PFSK-1 (cell line): ENCODE measurements at regions not wholly inside any gene's neighbourhood (a gene's known extent, or its start where the extent isn't known, plus 50 kb on each side); places are given as distances from the start of the nearest gene placed in this dataset.

Experiments used
- FOXP2 ChIP-seq: optimal IDR thresholded peaks from 2 replicates; pipeline ENCODE3; 2011; ENCODE audit warnings: borderline replicate concordance, control low read depth, inconsistent platforms; ENCODE audit not compliant: insufficient read depth; ENCODE audit errors: extremely low read length, extremely low read depth
- POLR2AphosphoS5 ChIP-seq: IDR thresholded peaks from 2 replicates; pipeline ENCODE4 v1.6.1; 2012; ENCODE audit warnings: low read depth, mild to moderate bottlenecking, control low read depth, low read length, moderate library complexity
- SIN3A ChIP-seq: IDR thresholded peaks from 2 replicates; pipeline ENCODE4 v1.6.1; 2012; ENCODE audit warnings: mild to moderate bottlenecking, low read length, moderate library complexity, borderline replicate concordance; ENCODE audit not compliant: insufficient read depth
- TAF1 ChIP-seq: IDR thresholded peaks from 2 replicates; pipeline ENCODE4 v1.6.1; 2012; ENCODE audit warnings: low read length, control low read depth, borderline replicate concordance; ENCODE audit not compliant: insufficient read depth
- TF ChIP-seq, protein P1 (sequence below), 2 experiments: IDR thresholded peaks; 2 replicates each; pipeline versions ENCODE4 v1.6.1 to v1.8.0; 2011 to 2012; ENCODE audit warnings: low read depth in 2 of 2, low read length in 2 of 2, control low read depth in 1 of 2, inconsistent platforms in 1 of 2, mild to moderate bottlenecking in 1 of 2, moderate library complexity in 1 of 2; ENCODE audit not compliant: insufficient read depth in 1 of 2

DNA sequence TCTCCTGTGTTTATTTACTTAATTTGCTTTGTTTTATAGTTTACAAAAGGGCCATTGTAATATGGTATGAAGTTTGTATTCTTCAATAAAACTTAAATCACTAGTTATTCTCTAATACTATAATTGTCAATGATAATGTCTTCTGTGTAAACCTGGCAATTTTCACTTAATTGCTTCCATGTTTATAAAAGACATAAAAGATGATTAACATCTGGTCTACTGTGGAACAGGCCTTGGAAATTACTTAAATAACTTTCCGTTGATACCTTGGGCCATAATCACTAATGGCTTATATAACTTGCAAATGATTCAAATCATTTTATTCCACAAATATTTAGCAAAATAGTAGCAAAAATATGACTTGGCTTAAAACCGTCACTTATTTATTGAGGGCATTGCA is 743.8 kb downstream of the DSC3 start:
- TF ChIP-seq SIN3A: no peak
- no peak for TF ChIP-seq POLR2AphosphoS5
- no peak for TF ChIP-seq TAF1
- TF ChIP-seq, protein P1, sequence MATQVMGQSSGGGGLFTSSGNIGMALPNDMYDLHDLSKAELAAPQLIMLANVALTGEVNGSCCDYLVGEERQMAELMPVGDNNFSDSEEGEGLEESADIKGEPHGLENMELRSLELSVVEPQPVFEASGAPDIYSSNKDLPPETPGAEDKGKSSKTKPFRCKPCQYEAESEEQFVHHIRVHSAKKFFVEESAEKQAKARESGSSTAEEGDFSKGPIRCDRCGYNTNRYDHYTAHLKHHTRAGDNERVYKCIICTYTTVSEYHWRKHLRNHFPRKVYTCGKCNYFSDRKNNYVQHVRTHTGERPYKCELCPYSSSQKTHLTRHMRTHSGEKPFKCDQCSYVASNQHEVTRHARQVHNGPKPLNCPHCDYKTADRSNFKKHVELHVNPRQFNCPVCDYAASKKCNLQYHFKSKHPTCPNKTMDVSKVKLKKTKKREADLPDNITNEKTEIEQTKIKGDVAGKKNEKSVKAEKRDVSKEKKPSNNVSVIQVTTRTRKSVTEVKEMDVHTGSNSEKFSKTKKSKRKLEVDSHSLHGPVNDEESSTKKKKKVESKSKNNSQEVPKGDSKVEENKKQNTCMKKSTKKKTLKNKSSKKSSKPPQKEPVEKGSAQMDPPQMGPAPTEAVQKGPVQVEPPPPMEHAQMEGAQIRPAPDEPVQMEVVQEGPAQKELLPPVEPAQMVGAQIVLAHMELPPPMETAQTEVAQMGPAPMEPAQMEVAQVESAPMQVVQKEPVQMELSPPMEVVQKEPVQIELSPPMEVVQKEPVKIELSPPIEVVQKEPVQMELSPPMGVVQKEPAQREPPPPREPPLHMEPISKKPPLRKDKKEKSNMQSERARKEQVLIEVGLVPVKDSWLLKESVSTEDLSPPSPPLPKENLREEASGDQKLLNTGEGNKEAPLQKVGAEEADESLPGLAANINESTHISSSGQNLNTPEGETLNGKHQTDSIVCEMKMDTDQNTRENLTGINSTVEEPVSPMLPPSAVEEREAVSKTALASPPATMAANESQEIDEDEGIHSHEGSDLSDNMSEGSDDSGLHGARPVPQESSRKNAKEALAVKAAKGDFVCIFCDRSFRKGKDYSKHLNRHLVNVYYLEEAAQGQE (IDR thresholded peaks at IDR 0.05; ENCODE audit: insufficient read depth in 1 of 2, low read depth in 2 of 2, low read length in 2 of 2): no peak
- no peak for TF ChIP-seq FOXP2

DNA sequence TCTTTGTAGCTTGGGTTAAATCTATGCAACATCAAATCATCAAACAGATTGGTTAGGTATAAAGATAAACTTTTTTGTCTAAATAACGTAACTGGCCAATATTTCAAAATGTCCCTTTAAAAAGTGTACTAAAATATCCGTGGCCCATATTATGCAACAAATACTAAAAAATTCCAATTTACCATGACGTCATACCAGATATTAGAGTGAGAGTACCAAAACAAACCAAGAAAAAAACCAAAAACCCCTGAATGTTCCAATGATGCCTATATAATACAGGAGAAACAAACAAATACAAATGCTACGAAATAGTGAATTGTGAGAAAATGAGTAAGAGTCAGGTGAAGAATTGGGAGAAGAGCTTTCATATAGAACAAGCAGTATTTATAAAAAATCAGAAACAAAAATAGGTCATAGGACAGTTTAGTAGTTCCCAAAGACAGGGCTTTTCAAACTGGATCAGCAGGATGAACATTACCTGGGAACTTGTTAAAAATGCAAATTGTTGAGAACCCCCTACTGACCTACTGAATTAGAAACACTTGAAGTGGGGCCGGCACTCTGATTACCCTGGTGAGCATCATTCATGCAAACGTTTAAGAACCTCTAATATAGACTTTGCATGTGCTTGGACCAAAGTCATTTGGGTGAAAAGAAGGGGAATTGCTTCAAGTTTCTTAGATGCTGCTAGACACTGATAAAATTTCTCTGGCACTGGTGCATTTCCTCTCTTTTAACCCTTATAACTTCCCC is 753.7 kb downstream of the DSC3 start:
- TF ChIP-seq TAF1 (no peak), SIN3A (no peak), POLR2AphosphoS5 (no peak)
- TF ChIP-seq, protein P1 (IDR thresholded peaks at IDR 0.05; ENCODE audit: insufficient read depth in 1 of 2, low read depth in 2 of 2, low read length in 2 of 2): no peak

DNA sequence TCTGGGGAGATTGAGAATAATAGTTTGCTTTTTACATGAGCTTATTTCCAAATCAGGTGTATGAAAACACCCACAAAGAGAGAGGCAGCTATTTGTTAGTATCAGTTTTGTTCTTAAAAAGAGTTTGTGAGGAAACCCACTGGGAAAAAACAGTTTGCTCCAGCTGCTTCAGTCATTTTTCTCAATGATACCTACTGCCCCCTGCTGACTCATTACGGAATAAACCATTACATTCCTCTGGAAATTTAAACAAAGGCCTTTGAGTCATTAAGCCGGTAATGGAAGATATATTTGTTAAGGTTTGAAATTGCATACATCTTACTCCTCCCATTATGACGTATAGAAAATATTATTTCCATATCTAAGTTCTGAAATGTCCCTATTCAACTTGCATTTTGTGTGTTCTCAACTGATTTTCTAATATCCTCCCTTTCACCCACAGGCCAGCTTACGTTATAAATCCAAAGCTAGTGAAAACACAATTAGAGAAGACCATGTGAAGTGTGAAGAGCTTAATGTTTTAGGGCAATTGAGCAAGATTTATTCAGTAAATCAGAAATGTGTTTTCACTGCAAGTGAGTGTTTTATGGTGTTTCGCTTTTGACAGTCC is 761.6 kb downstream of the DSC3 start:
- TF ChIP-seq, protein P1 (IDR thresholded peaks at IDR 0.05; ENCODE audit: insufficient read depth in 1 of 2, low read depth in 2 of 2, low read length in 2 of 2): no peak
- TF ChIP-seq FOXP2: no peak
- TF ChIP-seq TAF1: no peak
- no peak for TF ChIP-seq SIN3A
- TF ChIP-seq POLR2AphosphoS5: no peak

DNA sequence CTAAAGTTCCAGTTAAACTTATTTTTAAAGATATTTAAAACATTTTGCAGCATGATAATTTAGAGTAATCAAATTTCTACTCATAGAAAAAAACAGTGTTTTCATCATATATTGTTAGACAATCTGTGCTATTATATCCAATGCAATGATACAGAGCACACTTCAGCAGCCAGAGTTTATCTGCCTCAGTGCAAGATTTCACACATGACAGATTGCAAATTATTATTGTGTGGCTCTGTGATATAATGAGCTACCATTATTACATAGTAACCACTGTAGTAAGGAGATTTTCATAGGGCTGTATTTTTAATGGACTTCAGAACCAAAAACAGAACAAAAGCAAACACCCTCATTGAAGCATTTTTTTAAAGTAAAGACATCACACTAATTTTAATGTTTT is 762.4 kb downstream of the DSC3 start:
- TF ChIP-seq, protein P1 (IDR thresholded peaks at IDR 0.05; ENCODE audit: insufficient read depth in 1 of 2, low read depth in 2 of 2, low read length in 2 of 2): no peak
- TF ChIP-seq POLR2AphosphoS5: no peak
- no peak for TF ChIP-seq FOXP2
- TF ChIP-seq TAF1: no peak
- no peak for TF ChIP-seq SIN3A
